OCI-LY1 (cell line): ENCODE measurements at regions not wholly inside any gene's neighbourhood (a gene's known extent, or its start where the extent isn't known, plus 50 kb on each side); places are given as distances from the start of the nearest gene placed in this dataset.

Source experiments
- H2AFZ ChIP-seq: fragments of 200-600 bp; sonication (generic), shearing (Covaris generic); 2 replicates; pipeline ENCODE4 v1.6.0; 2014; ENCODE audit warnings: antibody characterized with exemption, mild to moderate bottlenecking, low read length
- H3F3A ChIP-seq: fragments of 200-600 bp; sonication (generic), shearing (Covaris generic); 2 replicates; pipeline ENCODE4 v1.6.0; 2014; ENCODE audit warnings: mild to moderate bottlenecking, antibody characterized with exemption, low read length, moderate library complexity; ENCODE audit not compliant: insufficient read depth
- H3K27ac ChIP-seq: fragments of 200-600 bp; sonication (generic); 2 replicates; pipeline ENCODE4 v1.5.1; 2014; ENCODE audit warnings: low read length, mixed run types, mild to moderate bottlenecking, low read depth; ENCODE audit not compliant: poor library complexity, severe bottlenecking
- H3K27me3 ChIP-seq: fragments of 200-600 bp; sonication (generic); 2 replicates; pipeline ENCODE4 v1.6.0; 2014; ENCODE audit warnings: antibody characterized with exemption, mild to moderate bottlenecking, low read length, moderate library complexity; ENCODE audit not compliant: insufficient read depth
- H3K36me3 ChIP-seq: fragments of 200-600 bp; sonication (generic); 2 replicates; pipeline ENCODE4 v1.6.1; 2014; ENCODE audit warnings: mild to moderate bottlenecking, antibody characterized with exemption, low read length, moderate library complexity, mixed read lengths; ENCODE audit not compliant: insufficient read depth
- H3K4me1 ChIP-seq: fragments of 200-600 bp; sonication (generic); 2 replicates; pipeline ENCODE4 v1.5.1; 2014; ENCODE audit warnings: mild to moderate bottlenecking, low read length, moderate library complexity; ENCODE audit not compliant: insufficient read depth, severe bottlenecking
- H3K4me2 ChIP-seq: fragments of 200-600 bp; sonication (generic), shearing (Covaris generic); 2 replicates; pipeline ENCODE4 v1.6.1; 2014; ENCODE audit warnings: low read length
- H3K4me3 ChIP-seq: fragments of 200-600 bp; sonication (generic); 2 replicates; pipeline ENCODE4 v1.5.1; 2014; ENCODE audit warnings: low read length, low read depth, mild to moderate bottlenecking, mixed read lengths; ENCODE audit not compliant: poor library complexity, severe bottlenecking
- H3K79me2 ChIP-seq: fragments of 200-600 bp; shearing (Covaris generic); 2 replicates; pipeline ENCODE4 v1.6.1; 2016; ENCODE audit warnings: mixed run types, low read length, mixed read lengths; ENCODE audit not compliant: insufficient read depth
- H3K9ac ChIP-seq: fragments of 200-600 bp; sonication (generic), shearing (Covaris generic); 2 replicates; pipeline ENCODE4 v1.6.1; 2014; ENCODE audit warnings: mild to moderate bottlenecking, low read length, mixed read lengths
- H3K9me2 ChIP-seq: fragments of 200-600 bp; sonication (generic), shearing (Covaris generic); 2 replicates; pipeline ENCODE4 v1.6.1; 2014; ENCODE audit warnings: low read depth, mild to moderate bottlenecking, low read length, mixed read lengths
- H3K9me3 ChIP-seq: fragments of 200-600 bp; shearing (Covaris generic); 2 replicates; pipeline ENCODE4 v1.6.1; 2014; ENCODE audit warnings: low read length, mixed read lengths
- H4K20me1 ChIP-seq: fragments of 200-600 bp; sonication (generic), shearing (Covaris generic); 2 replicates; pipeline ENCODE4 v1.6.0; 2016; ENCODE audit warnings: mild to moderate bottlenecking, low read length; ENCODE audit not compliant: insufficient read depth
- CTCF ChIP-seq: fragments of 200-600 bp; sonication (generic), shearing (Covaris generic); IDR thresholded peaks from 2 replicates; pipeline ENCODE4 v1.5.1; 2017; ENCODE audit warnings: mild to moderate bottlenecking, antibody characterized with exemption, low read length, moderate library complexity, mixed read lengths
- EZH2 ChIP-seq: fragments of 200-600 bp; sonication (generic), shearing (Covaris generic); IDR thresholded peaks from 2 replicates; pipeline ENCODE4 v1.8.0; 2017; ENCODE audit warnings: borderline replicate concordance, mixed run types, mild to moderate bottlenecking, antibody characterized with exemption, low read length, moderate library complexity, mixed read lengths

- H3K4me2 ChIP-seq, result no peak overlapping the region
- H3K9me3 ChIP-seq, result no peaks in the 10 kb centered on the region
- no peaks in the 10 kb centered on the region for H3K4me1 ChIP-seq
- H3K9ac ChIP-seq, result no peak overlapping the region
- H3K27ac ChIP-seq, result no peak overlapping the region
- TF ChIP-seq CTCF, result peak; percentile 26; the same call in 1 of the 2 replicates
- TF ChIP-seq EZH2, result no peak
- H3K79me2 ChIP-seq, result no peaks in the 10 kb centered on the region
- H3K4me3 ChIP-seq, result no peak overlapping the region
- no peaks in the 10 kb centered on the region for H3K27me3 ChIP-seq
- no peaks in the 10 kb centered on the region for H3F3A ChIP-seq
- no peaks in the 10 kb centered on the region for H3K9me2 ChIP-seq
- no peak overlapping the region for H2AFZ ChIP-seq
- H4K20me1 ChIP-seq, result no peaks in the 10 kb centered on the region
- no peaks in the 10 kb centered on the region for H3K36me3 ChIP-seq
Measured at GRCh38 chr21:27466140-27466539, 499.3 kb upstream of the ADAMTS5 start.

DNA sequence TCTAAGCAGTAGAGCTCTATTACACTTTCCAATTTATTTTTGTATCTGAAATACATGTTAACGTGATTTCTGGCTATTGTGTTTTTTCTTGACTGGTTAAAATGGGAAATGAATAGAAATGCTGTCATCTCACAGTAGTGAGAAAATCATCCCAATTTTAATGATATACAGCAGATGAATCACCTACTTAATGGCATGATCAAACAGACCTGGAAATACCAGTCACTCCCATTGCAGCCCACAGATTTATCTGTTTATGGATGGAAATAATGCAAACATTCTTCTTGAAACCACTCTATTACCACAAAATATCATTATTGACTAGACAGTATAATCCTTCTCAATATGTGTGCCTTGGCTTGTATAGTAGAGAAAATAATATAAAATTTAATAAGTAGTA, 497.8 kb upstream of the ADAMTS5 start:
- Histone ChIP-seq H3K27ac (no peak overlapping the region), H3K9me3 (no peaks in the 10 kb centered on the region), H3K9me2 (no peaks in the 10 kb centered on the region), H3K4me2 (no peak overlapping the region), H3K36me3 (no peaks in the 10 kb centered on the region), H2AFZ (no peak overlapping the region), H3K4me1 (no peaks in the 10 kb centered on the region), H3K4me3 (no peak overlapping the region), H3K79me2 (no peaks in the 10 kb centered on the region), H3F3A (no peaks in the 10 kb centered on the region), H4K20me1 (no peaks in the 10 kb centered on the region), H3K27me3 (no peaks in the 10 kb centered on the region), H3K9ac (no peak overlapping the region)
- no peak for TF ChIP-seq CTCF
- no peak for TF ChIP-seq EZH2

- H3K9me2 ChIP-seq, result no peaks in the 10 kb centered on the region
- TF ChIP-seq CTCF, result no peak
- TF ChIP-seq EZH2, result no peak
Measured at GRCh38 chr21:27462726-27463125, 495.8 kb upstream of the ADAMTS5 start.

More at GRCh38 chr21:27462726-27463125, 495.8 kb upstream of the ADAMTS5 start:
- H3K4me2 ChIP-seq, result no peak overlapping the region
- no peaks in the 10 kb centered on the region for H3F3A ChIP-seq
- no peaks in the 10 kb centered on the region for H4K20me1 ChIP-seq
- H3K27me3 ChIP-seq, result no peaks in the 10 kb centered on the region
- no peaks in the 10 kb centered on the region for H3K4me1 ChIP-seq
- H3K9me3 ChIP-seq, result no peaks in the 10 kb centered on the region
- no peaks in the 10 kb centered on the region for H3K36me3 ChIP-seq
- no peak overlapping the region for H3K27ac ChIP-seq
- H3K79me2 ChIP-seq, result no peaks in the 10 kb centered on the region
- H2AFZ ChIP-seq, result no peak overlapping the region
- no peak overlapping the region for H3K4me3 ChIP-seq
- H3K9ac ChIP-seq, result no peak overlapping the region
